ENCODE measurements at regions not wholly inside any gene's neighbourhood (a gene's known extent, or its start where the extent isn't known, plus 50 kb on each side); places are given as distances from the start of the nearest gene placed in this dataset.
A peak's percentile ranks its signal among the peaks of the same experiment; 100 is the strongest.
"Not testable (repeated sequence)": the region's sequence is repeated elsewhere in the genome, so short reads cannot be mapped to it uniquely, and the experiment has no call there.

DNA sequence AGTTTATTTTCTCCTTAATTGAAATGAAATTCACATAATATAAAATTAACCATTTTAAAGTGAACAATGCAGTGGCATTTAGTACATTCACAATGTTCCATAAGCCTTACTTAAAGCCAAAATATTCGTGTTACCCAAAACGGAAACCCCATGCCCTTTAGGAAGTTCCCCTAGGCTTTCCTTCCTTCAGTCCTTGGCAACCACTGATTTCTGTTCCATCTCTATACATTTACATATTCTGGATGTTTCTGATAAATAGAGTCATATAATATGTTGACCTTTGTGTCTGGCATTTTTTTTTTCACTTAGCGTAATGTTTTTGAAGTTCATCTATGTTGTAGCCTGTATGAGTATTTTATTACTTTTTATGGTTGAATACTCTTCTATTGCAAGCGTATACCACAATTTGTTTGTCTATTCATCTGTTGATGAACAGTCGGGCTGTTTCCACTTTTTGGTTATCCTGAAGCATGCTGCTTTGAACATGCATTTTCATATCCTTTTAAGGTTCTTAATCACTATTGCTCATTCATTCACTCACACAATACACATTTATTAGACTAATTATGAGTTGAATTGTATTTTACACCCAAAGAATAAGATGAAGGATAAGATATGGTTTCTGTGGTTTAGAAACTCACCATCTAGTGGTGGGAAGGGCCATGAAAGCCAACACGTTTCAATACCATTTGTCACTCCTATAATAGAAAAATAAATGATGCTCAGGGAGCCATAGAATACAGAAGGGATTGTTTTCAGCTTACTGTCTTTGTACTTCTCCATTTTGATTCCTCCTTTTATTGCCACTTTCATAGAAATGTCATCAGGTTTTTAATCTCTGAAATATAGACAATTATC is 408.2 kb upstream of the CBLB start:
- peak; percentile 7 for DNase-seq

- DNase-seq: peak; percentile 5
These were observed 408.9 kb upstream of the CBLB start for GRCh38 chr3:106277731-106278130.

DNA sequence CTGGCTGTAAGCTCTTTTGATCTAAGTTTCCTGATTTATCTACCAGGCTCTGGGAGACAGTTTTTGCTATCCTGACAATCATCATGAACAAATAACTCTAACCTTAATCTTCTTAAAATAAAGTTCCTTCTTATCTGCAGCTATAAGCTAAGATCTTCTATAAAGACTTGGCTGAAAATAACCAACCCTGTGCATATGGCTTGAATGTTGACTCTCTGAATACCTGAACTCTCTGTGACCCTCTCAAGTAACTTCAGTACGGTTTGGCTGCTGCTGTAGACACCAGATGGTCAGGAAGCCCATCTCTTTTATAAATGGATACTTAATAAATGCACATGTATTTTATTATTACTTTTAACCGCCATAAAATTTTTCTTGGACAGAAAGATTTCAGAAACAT is 412.4 kb upstream of the CBLB start:
- DNase-seq: no peak

GRCh38 chr3:106282943-106283342 is 414.1 kb upstream of the CBLB start:
- no peak for DNase-seq

- DNase-seq: no peak
These were observed 420.0 kb upstream of the CBLB start for GRCh38 chr3:106288781-106289180.

DNA sequence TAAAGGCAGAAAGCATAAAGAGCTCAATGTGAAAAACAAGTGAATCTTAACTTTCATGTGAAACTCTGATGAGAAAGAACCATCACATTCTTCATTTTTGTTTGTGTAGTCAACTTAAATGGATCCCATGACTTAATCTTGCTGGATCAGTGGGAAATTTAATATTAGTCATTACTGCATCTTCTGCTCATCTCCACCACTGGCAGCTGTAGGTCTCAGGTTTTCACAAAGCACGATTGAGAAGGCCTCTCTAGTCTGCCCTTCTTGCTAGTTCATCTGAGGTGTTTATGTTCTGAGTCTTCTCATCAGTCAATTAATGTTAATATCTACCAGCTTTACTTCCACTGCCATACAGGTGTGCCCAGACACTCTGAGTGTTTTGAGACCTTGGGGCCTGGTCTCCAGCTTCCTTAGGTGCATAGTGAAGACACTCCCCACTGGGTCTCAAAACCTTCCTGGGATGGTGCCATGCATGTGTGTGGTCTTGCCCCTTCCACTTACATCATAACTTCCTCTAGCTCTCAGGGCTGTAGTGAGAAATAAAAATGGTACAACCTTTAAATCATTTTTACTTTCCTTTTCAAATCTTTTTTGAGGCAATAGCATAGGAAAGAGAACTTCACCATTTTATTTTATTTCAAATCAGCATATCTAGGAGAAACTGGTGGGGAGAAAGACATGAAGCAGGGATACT is 421.6 kb upstream of the CBLB start:
- no peak for DNase-seq

DNA sequence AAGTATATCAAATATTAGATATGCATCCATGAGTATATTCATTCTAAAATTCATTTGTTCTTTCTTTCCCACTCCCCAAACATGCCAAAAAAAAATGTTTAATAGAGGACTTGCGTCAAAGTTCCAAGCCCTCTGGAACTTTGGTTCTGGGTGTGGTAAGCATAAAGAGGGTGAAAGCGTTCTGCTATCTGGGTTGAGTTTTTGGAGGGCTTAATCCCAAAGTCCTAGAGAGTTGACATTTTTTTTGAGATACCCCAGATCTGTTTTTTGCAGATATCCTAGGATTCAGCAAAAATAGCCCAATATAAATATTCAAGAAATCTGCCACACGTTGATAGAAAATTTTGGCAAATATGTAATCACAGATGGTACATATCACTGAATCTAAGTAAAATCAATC is 424.3 kb upstream of the CBLB start:
- DNase-seq: no peak

DNA sequence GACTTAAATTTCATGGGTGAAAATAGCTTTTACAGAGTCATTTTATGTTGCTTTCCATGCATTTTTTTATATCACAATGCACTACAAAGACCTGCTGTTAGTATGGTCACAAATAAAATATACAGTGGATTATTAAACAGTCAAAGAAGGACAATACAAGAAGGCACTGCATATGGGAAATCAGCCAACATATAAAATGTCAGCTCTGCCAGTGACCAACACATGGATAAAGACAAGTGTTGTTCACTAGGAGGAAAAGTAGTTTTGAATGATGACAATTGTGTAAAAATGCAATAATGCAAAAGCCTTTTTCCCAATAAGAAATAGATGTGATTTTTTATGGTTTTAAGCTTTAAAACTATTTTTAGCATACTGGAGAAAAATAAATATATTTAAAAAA is 425.3 kb upstream of the CBLB start:
- DNase-seq: no peak

- DNase-seq: no peak
These were observed 427.2 kb upstream of the CBLB start for GRCh38 chr3:106296062-106296461.

GRCh38 chr3:106299300-106300098 is 430.7 kb upstream of the CBLB start:
- no peak for DNase-seq

- no peak for DNase-seq
These were observed 433.8 kb upstream of the CBLB start for GRCh38 chr3:106302451-106303221.

DNA sequence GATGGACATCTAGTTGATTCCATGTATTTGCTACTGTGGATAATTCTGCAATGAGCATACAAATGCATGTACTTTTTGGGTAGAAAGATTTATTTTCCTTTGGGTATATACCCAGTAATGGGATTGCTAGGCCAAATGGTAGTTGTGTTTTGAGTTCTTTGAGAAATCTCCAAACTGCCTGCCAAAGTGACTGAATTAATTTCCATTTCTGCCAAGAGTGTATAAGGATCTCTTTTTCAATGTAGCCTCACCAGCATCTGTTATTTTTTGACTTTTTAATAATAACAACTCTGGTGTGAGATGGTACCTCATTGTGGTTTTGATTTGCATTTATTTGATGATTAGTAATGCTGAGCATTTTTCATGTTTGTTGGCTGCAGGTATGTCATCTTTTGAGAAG is 435.0 kb upstream of the CBLB start:
- no peak for DNase-seq

GRCh38 chr3:106305127-106305526 is 436.3 kb upstream of the CBLB start:
- DNase-seq: no peak

DNA sequence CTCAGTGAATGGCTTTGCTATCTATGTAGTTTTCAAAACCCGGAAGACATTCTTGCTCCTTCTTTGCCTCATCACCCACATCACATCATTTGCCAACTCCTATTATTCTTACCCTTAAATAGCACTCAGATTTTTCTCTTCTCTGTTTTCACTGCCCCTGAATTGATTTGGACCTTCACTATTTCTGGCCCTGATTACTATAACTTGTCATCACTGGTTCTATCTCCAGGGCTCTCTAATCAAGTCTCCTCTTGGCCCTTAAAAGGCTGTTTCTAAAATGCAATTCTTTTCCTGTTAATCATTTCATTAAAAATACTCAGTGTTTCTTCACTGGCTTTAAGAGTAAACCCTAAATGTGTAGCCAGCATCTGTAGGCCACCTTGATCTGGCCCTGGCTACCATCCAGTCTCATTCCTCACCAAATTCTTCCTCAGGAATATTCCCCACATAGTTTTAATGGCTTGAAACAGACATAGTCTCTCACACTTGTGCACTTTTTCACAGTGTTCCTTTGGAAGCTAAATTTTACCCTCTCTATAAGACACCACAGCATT is 437.1 kb upstream of the CBLB start:
- DNase-seq: no peak

- no peak for DNase-seq
These were observed 440.5 kb upstream of the CBLB start for GRCh38 chr3:106309274-106309673.

- DNase-seq: not testable (repeated sequence)
These were observed 441.0 kb upstream of the CBLB start for GRCh38 chr3:106309798-106310197.

DNA sequence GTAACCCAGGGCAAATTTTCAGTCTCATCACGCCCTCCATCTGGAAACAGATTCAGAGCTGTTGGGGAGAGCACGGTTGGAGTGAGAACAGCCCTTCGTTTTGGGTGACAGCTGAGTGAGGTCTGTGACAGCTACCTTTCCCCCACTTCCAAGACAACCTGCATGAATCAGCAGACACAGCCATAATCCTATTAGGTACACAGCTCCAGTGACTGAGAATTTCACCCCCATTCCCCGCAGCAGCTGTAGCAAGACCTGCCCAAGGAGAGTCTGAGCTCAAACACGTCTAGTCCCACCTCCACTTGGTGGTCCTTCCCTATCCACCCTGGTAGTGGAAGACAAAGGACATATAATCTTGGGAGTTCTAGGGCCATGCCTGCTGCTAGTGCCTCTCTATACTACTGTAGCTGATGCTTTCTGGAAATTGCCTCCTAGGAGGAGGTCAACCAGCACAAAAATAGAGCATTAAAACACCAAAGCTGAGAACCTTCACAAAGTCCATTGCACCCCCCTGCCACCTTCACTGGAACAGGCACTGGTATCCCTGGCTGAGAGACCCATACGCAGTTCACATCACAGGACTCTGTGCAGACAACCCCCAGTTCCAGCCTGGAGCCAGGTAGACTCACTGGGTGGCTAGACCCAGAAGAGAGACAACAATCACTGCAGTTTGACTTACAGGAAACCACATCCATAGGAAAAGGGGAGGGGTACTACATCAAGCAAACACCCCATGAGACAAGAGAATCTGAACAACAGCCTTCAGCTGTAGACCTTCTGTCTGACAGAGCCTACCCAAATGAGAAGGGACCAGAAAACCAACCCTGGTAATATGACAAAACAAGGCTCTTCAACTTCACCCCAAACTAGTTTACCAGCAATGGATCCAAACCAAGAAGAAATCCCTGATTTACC is 448.6 kb upstream of the CBLB start:
- DNase-seq: no peak

DNA sequence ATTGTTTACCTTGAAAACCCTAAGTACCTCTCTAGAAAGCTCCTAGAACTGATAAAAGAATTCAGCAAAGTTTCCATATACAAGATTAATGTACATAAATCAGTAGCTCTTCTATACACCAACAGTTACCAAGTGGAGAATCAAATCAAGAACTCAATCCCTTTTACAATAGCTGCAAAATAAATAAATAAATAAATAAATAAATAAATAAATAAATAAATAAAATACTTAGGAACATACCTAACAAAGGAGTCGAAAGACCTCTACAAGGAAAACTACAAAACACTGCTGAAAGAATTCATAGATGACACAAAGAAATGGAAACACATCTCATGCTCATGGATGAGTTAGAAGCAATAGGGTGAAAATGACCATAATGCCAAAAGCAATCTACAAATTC is 452.6 kb upstream of the CBLB start:
- not testable (repeated sequence) for DNase-seq

- DNase-seq: no peak
These were observed 454.8 kb upstream of the CBLB start for GRCh38 chr3:106323586-106323985.

DNA sequence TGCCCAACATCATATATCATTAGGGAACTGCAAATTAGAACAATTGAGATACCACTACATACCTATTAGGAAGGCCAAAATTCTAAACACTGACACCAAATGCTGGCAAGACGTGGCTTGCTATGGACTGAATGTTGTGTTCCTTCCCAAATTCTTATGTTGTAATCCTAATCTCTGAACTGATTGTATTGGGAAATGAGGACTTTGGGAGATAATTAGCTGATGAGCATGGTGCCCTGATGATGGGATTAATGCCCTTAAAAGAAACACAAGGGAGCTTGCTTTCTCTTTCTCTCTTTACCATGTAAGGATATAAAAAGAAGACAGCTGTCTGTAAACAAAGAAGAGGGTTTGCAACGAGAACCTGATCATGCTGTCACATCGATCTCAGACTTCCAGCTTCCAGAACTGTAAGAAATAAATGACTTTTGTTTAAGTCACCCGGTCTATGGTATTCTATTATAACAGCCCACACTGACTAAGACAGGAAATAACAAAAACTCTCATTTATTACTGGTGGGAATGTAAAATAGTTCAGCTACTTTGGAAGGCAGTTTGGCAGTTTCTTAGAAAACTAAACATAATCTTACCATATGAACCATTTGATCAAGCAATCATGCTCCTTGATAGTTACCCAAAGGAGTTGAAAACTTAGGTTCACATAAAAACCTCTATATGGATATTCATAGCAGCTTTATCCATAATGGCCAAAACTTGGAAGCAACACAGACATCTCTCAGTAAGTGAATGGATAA is 458.3 kb upstream of the CBLB start:
- no peak for DNase-seq

- DNase-seq: no peak
These were observed 458.8 kb upstream of the CBLB start for GRCh38 chr3:106327696-106328025.
